H1 (cell line): ENCODE measurements at regions not wholly inside any gene's neighbourhood (a gene's known extent, or its start where the extent isn't known, plus 50 kb on each side); places are given as distances from the start of the nearest gene placed in this dataset.

Source experiments
- CTCF ChIA-PET: fragments of 300-600 bp; sonication (Branson Sonifier 250); formaldehyde crosslinking; loops from one replicate; lab custom pipeline; 2021; ENCODE audit not compliant: partially characterized antibody; lab: Charles Lee
- POLR2A ChIA-PET: fragments of 300-600 bp; sonication (Branson Sonifier 250); formaldehyde crosslinking; loops from one replicate; lab custom pipeline; 2021; ENCODE audit warnings: inconsistent platforms; ENCODE audit not compliant: partially characterized antibody; lab: Charles Lee
- DNase-seq, 2 experiments: peaks; one replicate each; pipeline versions ENCODE4 v3.0.0 to v3.0.0-alpha.2; 2010 to 2022; ENCODE audit warnings: low spot score in 2 of 2, low read depth in 1 of 2, mixed read lengths in 1 of 2
- FAIRE-seq: peaks from 2 replicates; lab custom pipeline; 2011; peaks lifted over from hg19 to GRCh38; lab: Jason Lieb, UNC
- H2AFZ ChIP-seq: 2 replicates; pipeline ENCODE4 v1.8.1; 2012; ENCODE audit warnings: low read length, inconsistent platforms
- H2AK5ac ChIP-seq: 2 replicates; pipeline ENCODE4 v1.6.1; 2013; ENCODE audit warnings: low read depth, low read length
- H2BK120ac ChIP-seq: replicated peaks from 2 replicates; pipeline ENCODE3; 2013; ENCODE audit warnings: low read depth, low read length, inconsistent platforms
- H2BK12ac ChIP-seq: 2 replicates; pipeline ENCODE4 v1.6.1; 2013; ENCODE audit warnings: low read depth, low read length
- H2BK15ac ChIP-seq: 2 replicates; pipeline ENCODE4 v1.6.1; 2013; ENCODE audit warnings: low read length
- H2BK20ac ChIP-seq: 2 replicates; pipeline ENCODE4 v1.6.1; 2013; ENCODE audit warnings: low read length
- H2BK5ac ChIP-seq: 2 replicates; pipeline ENCODE4 v1.6.1; 2013; ENCODE audit warnings: low read depth, low read length
- H3K14ac ChIP-seq: 2 replicates; pipeline ENCODE4 v1.6.1; 2013; ENCODE audit warnings: inconsistent platforms; ENCODE audit not compliant: insufficient read length
- H3K18ac ChIP-seq: 2 replicates; pipeline ENCODE4 v1.6.1; 2013; ENCODE audit warnings: low read length; ENCODE audit errors: extremely low read depth
- H3K23ac ChIP-seq: 2 replicates; pipeline ENCODE4 v1.6.1; 2013; ENCODE audit warnings: inconsistent platforms; ENCODE audit not compliant: insufficient read length
- H3K23me2 ChIP-seq: 2 replicates; pipeline ENCODE4 v1.6.1; 2013; ENCODE audit warnings: low read depth, low read length
- H3K27ac ChIP-seq: 2 replicates; pipeline ENCODE4 v1.6.1; 2011; ENCODE audit warnings: low read depth, low read length, inconsistent platforms
- H3K27me3 ChIP-seq, 4 experiments: replicated peaks in 1 of 4; 1 replicate in 1 of 4; 2 replicates in 3 of 4; pipeline versions ENCODE4 v1.6.1 to v1.8.1; 2011 to 2013; ENCODE audit warnings: low read length in 3 of 4, mild to moderate bottlenecking in 3 of 4, inconsistent platforms in 2 of 4, mixed read lengths in 2 of 4, moderate library complexity in 1 of 4; ENCODE audit not compliant: control insufficient read depth in 3 of 4, insufficient read depth in 3 of 4; ENCODE audit errors: extremely low read depth in 1 of 4
- H3K36me3 ChIP-seq, 4 experiments: 2 replicates each; pipeline versions ENCODE4 v1.6.1 to v1.8.1; 2011 to 2013; ENCODE audit warnings: mild to moderate bottlenecking in 4 of 4, low read length in 3 of 4, moderate library complexity in 2 of 4, control low read depth in 1 of 4, inconsistent platforms in 1 of 4; ENCODE audit not compliant: insufficient read depth in 4 of 4, control insufficient read depth in 2 of 4
- H3K4ac ChIP-seq: replicated peaks from 2 replicates; pipeline ENCODE3; 2013; ENCODE audit warnings: low read length, low read depth, mixed read lengths, inconsistent platforms; ENCODE audit not compliant: insufficient read length
- H3K4me1 ChIP-seq, 4 experiments: replicated peaks in 1 of 4; 1 replicate in 1 of 4; 2 replicates in 3 of 4; pipeline versions ENCODE4 v1.6.1 to v1.8.1; 2011 to 2013; ENCODE audit warnings: low read length in 3 of 4, inconsistent platforms in 2 of 4, mixed read lengths in 1 of 4; ENCODE audit not compliant: insufficient read depth in 4 of 4, control insufficient read depth in 3 of 4
- H3K4me2 ChIP-seq, 2 experiments: 2 replicates each; pipeline versions ENCODE4 v1.6.1 to v1.8.1; 2011 to 2013; ENCODE audit warnings: low read depth in 2 of 2, low read length in 2 of 2, control low read depth in 1 of 2, inconsistent platforms in 1 of 2, mild to moderate bottlenecking in 1 of 2; ENCODE audit not compliant: insufficient read depth in 1 of 2
- H3K4me3 ChIP-seq, 4 experiments: fragments of 200-600, 300-600 bp in 1 of 4; sonication (generic), shearing (Covaris generic), sonication (Bioruptor Twin) in 1 of 4; 2 replicates each; pipeline versions ENCODE4 v1.5.1 to v1.8.1; 2011 to 2016; ENCODE audit warnings: low read length in 4 of 4, low read depth in 3 of 4, control low read depth in 2 of 4, inconsistent platforms in 2 of 4, mild to moderate bottlenecking in 2 of 4, mixed read lengths in 1 of 4, moderate library complexity in 1 of 4; ENCODE audit not compliant: insufficient read depth in 2 of 4; ENCODE audit errors: extremely low read depth in 1 of 4
- H3K56ac ChIP-seq: replicated peaks from 2 replicates; pipeline ENCODE3; 2013; ENCODE audit warnings: low read depth, mild to moderate bottlenecking, mixed read lengths, low read length, inconsistent platforms; ENCODE audit not compliant: insufficient read length
- H3K79me1 ChIP-seq: 2 replicates; pipeline ENCODE4 v1.6.1; 2013; ENCODE audit warnings: low read depth, low read length, control low read depth
- H3K79me2 ChIP-seq, 2 experiments: 2 replicates each; pipeline versions ENCODE4 v1.6.1 to v1.8.1; 2012 to 2013; ENCODE audit warnings: low read length in 2 of 2, mild to moderate bottlenecking in 2 of 2, inconsistent platforms in 1 of 2; ENCODE audit not compliant: insufficient read depth in 2 of 2, control insufficient read depth in 1 of 2
- H3K9ac ChIP-seq, 4 experiments: replicated peaks in 1 of 4; 1 replicate in 1 of 4; 2 replicates in 3 of 4; pipeline versions ENCODE4 v1.6.1 to v1.8.1; 2011 to 2013; ENCODE audit warnings: low read depth in 3 of 4, low read length in 3 of 4, control low read depth in 2 of 4, mild to moderate bottlenecking in 2 of 4, moderate library complexity in 2 of 4, inconsistent platforms in 1 of 4; ENCODE audit errors: extremely low read depth in 1 of 4
- H3K9me3 ChIP-seq, 2 experiments: 2 replicates each; pipeline versions ENCODE4 v1.6.1 to v1.8.1; 2012 to 2013; ENCODE audit warnings: mild to moderate bottlenecking in 2 of 2, moderate library complexity in 2 of 2, control low read depth in 1 of 2, inconsistent platforms in 1 of 2, low read depth in 1 of 2, low read length in 1 of 2, mixed read lengths in 1 of 2; ENCODE audit not compliant: insufficient read depth in 2 of 2
- H4K20me1 ChIP-seq, 2 experiments: replicated peaks in 1 of 2; 2 replicates each; pipeline versions ENCODE3 to v1.8.1; 2011 to 2013; ENCODE audit warnings: inconsistent platforms in 2 of 2, low read length in 2 of 2, mild to moderate bottlenecking in 1 of 2; ENCODE audit not compliant: insufficient read depth in 2 of 2, control insufficient read depth in 1 of 2
- H4K5ac ChIP-seq: 2 replicates; pipeline ENCODE4 v1.6.1; 2013; ENCODE audit warnings: low read length, low read depth, mixed read lengths, inconsistent platforms; ENCODE audit not compliant: insufficient read length
- H4K8ac ChIP-seq: 2 replicates; pipeline ENCODE4 v1.8.0; 2013; ENCODE audit warnings: mild to moderate bottlenecking, moderate library complexity, low read length, inconsistent platforms; ENCODE audit not compliant: insufficient read depth; ENCODE audit errors: extremely low read depth
- H4K91ac ChIP-seq: replicated peaks from 2 replicates; pipeline ENCODE3; 2013; ENCODE audit warnings: low read length, mixed read lengths, inconsistent platforms; ENCODE audit not compliant: insufficient read length
- HDAC2 ChIP-seq, 2 experiments: fragments of 300-600 bp in 1 of 2; sonication (generic) in 1 of 2; IDR thresholded peaks; 2 replicates each; pipeline ENCODE4 v1.6.1; 2011 to 2012; ENCODE audit warnings: low read depth in 2 of 2, low read length in 2 of 2, mild to moderate bottlenecking in 2 of 2, moderate library complexity in 2 of 2, borderline replicate concordance in 1 of 2, inconsistent platforms in 1 of 2
- HDAC6 ChIP-seq: IDR thresholded peaks from one replicate; pipeline ENCODE4 v1.7.1; 2012; ENCODE audit warnings: low read depth, mild to moderate bottlenecking, inconsistent platforms, low read length, moderate library complexity
- JUND ChIP-seq: IDR thresholded peaks from 2 replicates; pipeline ENCODE4 v1.6.1; 2011; ENCODE audit warnings: mild to moderate bottlenecking, improper control_type of control experiment, low read length
- KDM5A ChIP-seq: fragments of 200-600 bp; IDR thresholded peaks from 2 replicates; pipeline ENCODE4 v1.7.1; 2012; ENCODE audit warnings: mild to moderate bottlenecking, low read length, inconsistent platforms, mixed read lengths
- POLR2AphosphoS5 ChIP-seq: IDR thresholded peaks from 2 replicates; pipeline ENCODE4 v1.6.1; 2011; ENCODE audit warnings: low read depth, low read length
- RNF2 ChIP-seq: fragments of 200-900, 300-1000 bp; sonication (generic); IDR thresholded peaks from 2 replicates; pipeline ENCODE4 v1.7.1; 2016; ENCODE audit warnings: borderline replicate concordance, low read depth, mild to moderate bottlenecking, antibody characterized with exemption, low read length; ENCODE audit not compliant: poor library complexity, severe bottlenecking; ENCODE audit errors: missing control alignments
- TAF1 ChIP-seq: IDR thresholded peaks from 2 replicates; pipeline ENCODE4 v1.6.1; 2011; ENCODE audit warnings: mild to moderate bottlenecking, low read depth, low read length
- WGBS, 2 experiments: shearing (Covaris generic) in 1 of 2; methylation state at CpG; one replicate each; pipeline versions ENCODE4 v1.1.6 to v1.1.7; 2013 to 2015; ENCODE audit warnings: low lambda C conversion rate in 2 of 2, mixed read lengths in 2 of 2, inconsistent platforms in 1 of 2, low coverage in 1 of 2, missing lambda C conversion rate in 1 of 2; ENCODE audit not compliant: insufficient replicate concordance in 2 of 2, insufficient coverage in 1 of 2, insufficient read length in 1 of 2; ENCODE audit errors: extremely low coverage in 1 of 2, missing lambda C conversion rate in 1 of 2; 5-methylcytosine and 5-hydroxymethylcytosine counted together

- H3K9ac ChIP-seq: no peak overlapping the region
- no peak for FAIRE-seq
- CTCF ChIA-PET: no interaction called here
- H4K20me1 ChIP-seq: no peaks in the 10 kb centered on the region
- no peaks in the 10 kb centered on the region for H3K9me3 ChIP-seq
- no peak overlapping the region for H2BK20ac ChIP-seq
- no peak overlapping the region for H3K23ac ChIP-seq
- no peak overlapping the region for H3K27ac ChIP-seq
- H3K36me3 ChIP-seq: no peaks in the 10 kb centered on the region
- no peak overlapping the region for H3K18ac ChIP-seq
- no peak overlapping the region for H2AK5ac ChIP-seq
- no peak overlapping the region for H2AFZ ChIP-seq
- H3K23me2 ChIP-seq: no peaks in the 10 kb centered on the region
- no peak overlapping the region for H4K5ac ChIP-seq
- no peak overlapping the region for H3K14ac ChIP-seq
- H3K4me3 ChIP-seq: no peak overlapping the region
- H3K79me2 ChIP-seq: no peaks in the 10 kb centered on the region
- no peaks in the 10 kb centered on the region; a peak in 1 of 7 replicates for H3K27me3 ChIP-seq
- no peaks in the 10 kb centered on the region for H3K4me1 ChIP-seq
- no peak overlapping the region for H2BK5ac ChIP-seq
- 92% methylated on average over 5 of the region's 5 CpGs; no CpG with 5 or more reads in 1 of the 2 experiments for whole genome bisulfite sequencing, 2 experiments
- no peak overlapping the region for H4K91ac ChIP-seq
- POLR2A ChIA-PET: no interaction called here
- no peak overlapping the region for H4K8ac ChIP-seq
- H3K56ac ChIP-seq: no peak overlapping the region
- no peak overlapping the region for H2BK12ac ChIP-seq
- no peak overlapping the region for H2BK15ac ChIP-seq
- H3K4ac ChIP-seq: no peak overlapping the region
- H3K4me2 ChIP-seq: no peak overlapping the region
- TF ChIP-seq HDAC2 (IDR thresholded peaks at IDR 0.05; ENCODE audit: borderline replicate concordance in 1 of 2, low read depth in 2 of 2, low read length in 2 of 2) (no peak), KDM5A (no peak), HDAC6 (no peak), POLR2AphosphoS5 (no peak), TAF1 (no peak), RNF2 (no peak), JUND (no peak)
- DNase-seq: no peak
- H3K79me1 ChIP-seq: no peaks in the 10 kb centered on the region
- H2BK120ac ChIP-seq: no peak overlapping the region
Observed at GRCh38 chr11:16418428-16419097, 62.2 kb upstream of the SOX6 start.
